Brain microvascular endothelial cell (primary cell): ENCODE measurements at regions not wholly inside any gene's neighbourhood (a gene's known extent, or its start where the extent isn't known, plus 50 kb on each side); places are given as distances from the start of the nearest gene placed in this dataset.

Experiments
- DNase-seq: peaks from one replicate; pipeline ENCODE4 v3.0.0-alpha.2; 2020
- H3K27ac ChIP-seq: fragments of 250-450 bp; sonication (Bioruptor Pico); 2 replicates; pipeline ENCODE4 v1.5.1; 2020; ENCODE audit warnings: mild to moderate bottlenecking, moderate library complexity
- H3K27me3 ChIP-seq: fragments of 250-450 bp; sonication (Bioruptor Pico); replicated peaks from 2 replicates; pipeline ENCODE4 v1.5.1; 2020; ENCODE audit warnings: mild to moderate bottlenecking
- H3K36me3 ChIP-seq: fragments of 250-450 bp; sonication (Bioruptor Pico); replicated peaks from 2 replicates; pipeline ENCODE4 v1.5.1; 2020; ENCODE audit warnings: mild to moderate bottlenecking
- H3K4me3 ChIP-seq: 2 replicates; pipeline ENCODE4 v1.5.1; 2011; ENCODE audit warnings: low read depth, mild to moderate bottlenecking, control low read depth, low read length, moderate library complexity
- in situ Hi-C: cut with HindIII; loops from 2 replicates; pipeline ENCODE4 v1.10.0; 2017; ENCODE audit warnings: low sequenced_read_pairs, low pct_ligation_motif_present
- TF ChIP-seq, protein P1 (sequence below): IDR thresholded peaks from 2 replicates; pipeline ENCODE4 v1.5.1; 2011; ENCODE audit warnings: low read depth, mild to moderate bottlenecking, moderate library complexity, low read length, control low read depth, inconsistent platforms; ENCODE audit errors: missing control alignments

DNA sequence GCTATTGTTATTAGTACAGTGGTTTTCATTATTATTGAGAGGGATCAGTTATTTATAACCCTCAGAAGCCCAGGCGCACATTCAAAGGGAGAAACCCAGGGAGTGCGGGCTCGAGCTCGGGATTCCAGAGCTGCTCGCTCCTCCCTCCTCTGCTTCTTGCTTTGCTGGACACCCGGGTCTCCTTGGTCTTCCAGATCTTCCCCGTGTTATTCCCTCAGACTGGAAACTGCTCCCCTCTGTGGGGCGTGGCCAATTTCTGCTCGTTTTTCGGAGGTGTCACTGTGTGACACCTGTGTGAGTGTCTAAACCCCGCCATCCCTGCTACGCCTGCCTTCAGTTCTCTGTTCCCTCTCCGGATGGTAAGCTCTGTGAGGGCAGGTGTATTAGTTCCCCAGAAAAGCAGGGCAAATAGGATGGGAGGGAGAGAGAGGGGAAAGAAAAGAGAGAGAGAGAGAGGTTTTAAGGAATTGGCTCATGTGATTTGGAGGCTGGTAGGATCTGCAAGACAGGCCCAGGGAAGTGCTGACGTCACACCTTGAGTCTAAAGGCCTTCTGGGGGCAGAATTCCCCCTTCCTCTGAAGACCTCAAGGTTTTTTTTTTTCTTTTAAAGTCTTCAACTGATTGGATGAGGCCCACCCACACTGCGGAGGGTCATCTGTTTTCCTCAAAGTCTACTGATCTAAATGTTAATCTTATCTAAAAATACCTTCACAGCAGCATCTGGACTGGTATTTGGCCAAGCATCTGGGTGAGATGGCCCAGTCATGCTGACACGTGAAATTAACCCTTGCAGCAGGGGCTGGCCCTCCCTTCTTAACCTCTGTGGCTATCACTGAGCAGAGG lies 457.3 kb upstream of the ID2 start:
- Histone ChIP-seq H3K27ac (no peak overlapping the region), H3K36me3 (no peaks in the 10 kb centered on the region), H3K27me3 (no peaks in the 10 kb centered on the region), H3K4me3 (no peak overlapping the region)
- in situ Hi-C loops = no loop called here
- no peak for DNase-seq
- TF ChIP-seq, protein P1, sequence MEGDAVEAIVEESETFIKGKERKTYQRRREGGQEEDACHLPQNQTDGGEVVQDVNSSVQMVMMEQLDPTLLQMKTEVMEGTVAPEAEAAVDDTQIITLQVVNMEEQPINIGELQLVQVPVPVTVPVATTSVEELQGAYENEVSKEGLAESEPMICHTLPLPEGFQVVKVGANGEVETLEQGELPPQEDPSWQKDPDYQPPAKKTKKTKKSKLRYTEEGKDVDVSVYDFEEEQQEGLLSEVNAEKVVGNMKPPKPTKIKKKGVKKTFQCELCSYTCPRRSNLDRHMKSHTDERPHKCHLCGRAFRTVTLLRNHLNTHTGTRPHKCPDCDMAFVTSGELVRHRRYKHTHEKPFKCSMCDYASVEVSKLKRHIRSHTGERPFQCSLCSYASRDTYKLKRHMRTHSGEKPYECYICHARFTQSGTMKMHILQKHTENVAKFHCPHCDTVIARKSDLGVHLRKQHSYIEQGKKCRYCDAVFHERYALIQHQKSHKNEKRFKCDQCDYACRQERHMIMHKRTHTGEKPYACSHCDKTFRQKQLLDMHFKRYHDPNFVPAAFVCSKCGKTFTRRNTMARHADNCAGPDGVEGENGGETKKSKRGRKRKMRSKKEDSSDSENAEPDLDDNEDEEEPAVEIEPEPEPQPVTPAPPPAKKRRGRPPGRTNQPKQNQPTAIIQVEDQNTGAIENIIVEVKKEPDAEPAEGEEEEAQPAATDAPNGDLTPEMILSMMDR = no peak

DNA sequence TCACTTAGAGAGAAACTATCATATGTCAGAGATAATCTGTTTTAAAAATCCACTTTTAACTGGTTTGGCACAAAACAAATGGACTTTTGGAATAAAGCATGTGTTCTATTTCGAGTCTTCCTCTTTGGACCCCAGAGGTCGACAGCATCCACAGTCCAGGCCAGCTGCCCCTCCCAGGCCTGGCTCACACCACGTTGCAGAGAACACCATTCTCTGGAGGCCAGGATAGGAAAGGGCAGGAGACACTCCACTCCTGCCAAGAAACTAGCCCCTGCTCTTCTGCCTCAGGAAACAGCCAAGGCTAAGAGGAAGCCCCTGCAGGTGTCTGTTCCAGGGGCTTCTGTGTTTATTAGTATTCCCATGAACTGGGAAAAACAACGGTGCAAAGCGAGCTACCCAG lies 456.6 kb upstream of the ID2 start:
- TF ChIP-seq, protein P1 = no peak

DNA sequence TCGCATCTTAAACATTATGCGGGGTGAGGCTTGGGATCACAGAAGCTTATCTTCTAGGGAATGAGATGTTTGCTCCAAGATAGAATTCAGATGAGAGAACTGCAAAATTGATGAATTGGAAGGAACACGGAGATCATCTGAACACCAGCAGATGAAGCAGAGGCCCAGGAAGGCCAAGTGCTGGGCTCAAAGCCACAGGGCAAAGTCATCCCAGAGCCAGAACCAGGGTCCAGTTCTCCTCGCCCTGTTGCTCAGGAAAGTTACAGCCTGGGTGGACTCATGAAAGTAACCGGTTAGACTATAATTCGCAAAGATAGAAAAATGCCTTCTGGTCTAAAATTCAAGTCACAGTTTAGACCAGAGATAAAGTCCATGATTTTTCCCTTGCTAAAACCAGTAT lies 456.1 kb upstream of the ID2 start:
- DNase-seq = no peak
- no peaks in the 10 kb centered on the region for H3K36me3 ChIP-seq

More for the DNA sequence above, 456.6 kb upstream of the ID2 start:
- Histone ChIP-seq H3K4me3 (no peak overlapping the region), H3K36me3 (no peaks in the 10 kb centered on the region), H3K27ac (no peak overlapping the region), H3K27me3 (no peaks in the 10 kb centered on the region)
- in situ Hi-C loops = no loop called here
- DNase-seq = no peak

DNA sequence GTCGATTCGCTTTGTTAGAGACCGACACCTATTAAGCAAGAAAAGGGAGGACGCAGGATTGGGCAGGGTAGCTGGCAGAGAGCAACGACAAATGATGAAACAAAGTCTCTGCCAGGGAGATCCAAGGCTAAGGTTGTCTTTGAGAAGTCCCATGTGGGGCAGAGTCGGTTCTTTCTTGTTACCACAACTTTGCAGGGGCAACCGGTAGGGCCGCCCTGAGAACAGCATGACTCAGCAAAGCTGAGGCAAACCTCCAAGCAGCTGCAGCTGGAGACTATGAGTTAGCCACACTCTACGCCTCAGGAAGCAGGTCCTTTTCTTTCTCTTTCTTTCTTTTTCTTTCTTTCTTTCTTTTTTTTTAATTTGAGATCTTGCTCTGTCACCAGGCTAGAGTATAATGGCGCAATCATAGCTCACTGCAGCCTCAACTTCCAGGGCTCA lies 452.3 kb upstream of the ID2 start:
- TF ChIP-seq, protein P1 = peak; percentile 37
- no peak overlapping the region for H3K4me3 ChIP-seq
- no peaks in the 10 kb centered on the region for H3K27me3 ChIP-seq
- in situ Hi-C loops = no loop called here
- DNase-seq = peak; percentile 56
- H3K36me3 ChIP-seq = no peaks in the 10 kb centered on the region
- no peak overlapping the region for H3K27ac ChIP-seq

More for the DNA sequence above, 456.1 kb upstream of the ID2 start:
- no peak overlapping the region for H3K4me3 ChIP-seq
- in situ Hi-C loops = no loop called here
- no peaks in the 10 kb centered on the region for H3K27me3 ChIP-seq
- TF ChIP-seq, protein P1 = no peak
- H3K27ac ChIP-seq = no peak overlapping the region

DNA sequence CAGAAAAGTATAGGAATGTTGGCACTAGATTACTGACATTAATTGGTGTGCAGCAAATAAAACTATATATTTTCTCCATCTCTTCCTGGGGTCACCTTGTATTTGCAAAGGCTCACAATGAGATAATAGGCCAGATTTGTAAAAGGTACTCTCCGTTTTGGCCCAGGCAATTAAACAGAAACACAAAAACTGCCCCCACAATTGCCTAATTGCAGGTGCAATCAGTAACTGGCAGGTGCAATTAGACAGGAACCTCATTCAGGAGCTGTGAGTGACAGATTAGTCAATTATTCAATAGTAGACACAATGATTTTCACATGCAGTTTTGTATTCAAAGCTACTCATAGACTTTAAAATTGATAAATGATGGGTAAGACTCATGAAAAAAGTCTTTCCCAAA lies 451.4 kb upstream of the ID2 start:
- H3K27me3 ChIP-seq = no peaks in the 10 kb centered on the region
- in situ Hi-C loops = no loop called here
- TF ChIP-seq, protein P1 = no peak
- no peaks in the 10 kb centered on the region for H3K36me3 ChIP-seq
- H3K27ac ChIP-seq = no peak overlapping the region
- no peak overlapping the region for H3K4me3 ChIP-seq
- DNase-seq = no peak
